ENCODE measurements at regions not wholly inside any gene's neighbourhood (a gene's known extent, or its start where the extent isn't known, plus 50 kb on each side); places are given as distances from the start of the nearest gene placed in this dataset.

DNA sequence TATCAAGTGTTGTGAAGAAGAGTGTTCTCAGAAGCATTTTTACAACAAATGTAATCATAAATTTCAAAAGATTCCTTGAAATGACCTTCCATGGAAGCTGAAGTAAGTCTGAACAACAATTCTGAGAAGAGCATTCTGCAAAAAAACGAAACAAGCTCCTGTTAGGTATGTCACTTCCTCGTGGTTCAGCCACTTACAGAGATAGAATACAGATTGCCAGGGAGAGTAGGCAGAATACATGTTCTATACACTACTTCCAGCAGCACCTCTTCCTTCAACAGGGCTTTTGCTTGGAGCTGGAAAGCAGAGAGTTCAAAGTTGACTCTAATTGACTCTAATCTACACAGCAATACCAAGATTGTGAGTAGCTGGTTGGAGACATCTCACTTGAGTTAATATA, 274.5 kb downstream of the ADGRA3 start:
- TF ChIP-seq, protein P1, sequence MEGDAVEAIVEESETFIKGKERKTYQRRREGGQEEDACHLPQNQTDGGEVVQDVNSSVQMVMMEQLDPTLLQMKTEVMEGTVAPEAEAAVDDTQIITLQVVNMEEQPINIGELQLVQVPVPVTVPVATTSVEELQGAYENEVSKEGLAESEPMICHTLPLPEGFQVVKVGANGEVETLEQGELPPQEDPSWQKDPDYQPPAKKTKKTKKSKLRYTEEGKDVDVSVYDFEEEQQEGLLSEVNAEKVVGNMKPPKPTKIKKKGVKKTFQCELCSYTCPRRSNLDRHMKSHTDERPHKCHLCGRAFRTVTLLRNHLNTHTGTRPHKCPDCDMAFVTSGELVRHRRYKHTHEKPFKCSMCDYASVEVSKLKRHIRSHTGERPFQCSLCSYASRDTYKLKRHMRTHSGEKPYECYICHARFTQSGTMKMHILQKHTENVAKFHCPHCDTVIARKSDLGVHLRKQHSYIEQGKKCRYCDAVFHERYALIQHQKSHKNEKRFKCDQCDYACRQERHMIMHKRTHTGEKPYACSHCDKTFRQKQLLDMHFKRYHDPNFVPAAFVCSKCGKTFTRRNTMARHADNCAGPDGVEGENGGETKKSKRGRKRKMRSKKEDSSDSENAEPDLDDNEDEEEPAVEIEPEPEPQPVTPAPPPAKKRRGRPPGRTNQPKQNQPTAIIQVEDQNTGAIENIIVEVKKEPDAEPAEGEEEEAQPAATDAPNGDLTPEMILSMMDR (IDR thresholded peaks at IDR 0.05; ENCODE audit: low read length) = no peak
- TF ChIP-seq EZH2 (IDR thresholded peaks at IDR 0.05; ENCODE audit: borderline replicate concordance, low read length) = no peak
